NCI-H226 (cell line): ENCODE measurements at regions not wholly inside any gene's neighbourhood (a gene's known extent, or its start where the extent isn't known, plus 50 kb on each side); places are given as distances from the start of the nearest gene placed in this dataset.
"Not testable (repeated sequence)": the region's sequence is repeated elsewhere in the genome, so short reads cannot be mapped to it uniquely, and the experiment has no call there.

Experiments used
- DNase-seq: peaks from one replicate; pipeline ENCODE4 v3.0.0-alpha.2; 2015

DNA sequence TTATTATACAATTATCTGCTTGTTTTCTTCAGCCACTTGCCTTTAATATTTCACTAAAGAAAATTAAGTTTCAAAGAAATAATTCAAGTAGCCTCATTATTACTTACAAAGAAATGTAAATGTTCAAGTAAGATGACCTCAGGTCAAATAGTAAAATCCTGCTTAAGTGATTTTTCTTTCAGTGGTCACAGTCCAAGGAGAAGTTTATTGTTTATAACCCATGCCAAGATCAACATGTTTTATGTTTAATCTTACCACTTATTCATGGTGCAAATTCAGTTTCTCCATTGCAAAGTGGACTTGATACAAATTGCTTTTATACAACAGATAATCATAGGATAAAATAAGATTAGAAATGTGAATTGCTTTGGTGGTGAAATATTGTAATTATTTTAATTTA lies 370.2 kb upstream of the FLRT2 start:
- DNase-seq = no peak

DNA sequence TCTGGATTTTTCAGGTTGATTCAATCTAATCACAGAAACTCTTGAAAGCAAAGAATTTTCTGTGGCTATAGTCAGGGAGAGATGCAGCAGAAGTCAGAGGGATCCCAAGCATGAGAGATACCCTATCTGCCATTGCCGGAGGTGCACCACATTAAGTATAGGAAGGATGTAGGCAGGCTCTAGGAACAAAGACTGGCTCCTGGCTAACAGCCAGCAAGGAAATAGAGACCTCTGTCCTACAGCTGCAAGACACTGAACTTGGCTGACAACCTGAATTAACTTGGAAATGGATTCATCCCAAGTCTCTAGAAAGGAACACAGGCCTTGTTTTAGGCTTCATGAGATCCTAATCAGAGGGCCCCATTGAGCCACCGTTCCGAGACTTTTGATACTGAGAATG lies 364.9 kb upstream of the FLRT2 start:
- DNase-seq = no peak

DNA sequence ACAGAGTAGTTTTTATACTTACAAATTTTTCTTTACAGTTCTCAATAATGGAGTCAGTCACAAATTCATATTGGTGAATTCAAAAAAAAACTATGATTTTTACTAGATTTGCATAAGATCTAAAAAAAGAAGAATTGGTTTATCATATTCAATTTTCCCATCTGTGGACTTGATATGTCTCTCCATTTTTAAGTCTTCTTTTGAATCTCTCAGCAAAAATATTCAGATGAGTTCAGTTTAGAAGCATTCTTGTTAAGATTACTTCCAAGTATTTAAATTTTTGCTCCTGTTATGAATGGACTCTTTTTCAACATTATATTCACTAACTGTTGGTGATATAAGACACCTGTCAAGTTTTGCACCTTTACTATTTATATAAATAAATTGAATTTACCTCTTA lies 360.6 kb upstream of the FLRT2 start:
- DNase-seq = no peak

DNA sequence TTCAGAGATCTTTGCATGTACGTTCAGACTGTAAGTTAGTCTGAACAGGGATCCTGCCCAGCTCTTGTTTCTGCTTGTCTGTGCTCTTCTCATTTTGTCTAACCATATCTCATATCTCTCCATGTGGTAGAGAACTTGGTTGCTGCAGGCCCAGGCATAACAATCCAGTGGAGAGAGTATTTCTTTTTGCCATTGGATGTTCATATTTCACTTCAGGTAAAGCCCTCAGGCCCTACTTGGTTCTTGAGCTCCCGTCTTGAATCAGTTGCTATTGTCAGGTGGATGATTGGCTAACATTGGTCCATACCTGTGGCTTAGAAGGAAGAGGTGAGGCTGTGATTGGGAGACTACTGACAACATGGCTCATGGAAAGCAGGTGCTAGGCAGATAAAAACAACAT lies 357.7 kb upstream of the FLRT2 start:
- DNase-seq = no peak

DNA sequence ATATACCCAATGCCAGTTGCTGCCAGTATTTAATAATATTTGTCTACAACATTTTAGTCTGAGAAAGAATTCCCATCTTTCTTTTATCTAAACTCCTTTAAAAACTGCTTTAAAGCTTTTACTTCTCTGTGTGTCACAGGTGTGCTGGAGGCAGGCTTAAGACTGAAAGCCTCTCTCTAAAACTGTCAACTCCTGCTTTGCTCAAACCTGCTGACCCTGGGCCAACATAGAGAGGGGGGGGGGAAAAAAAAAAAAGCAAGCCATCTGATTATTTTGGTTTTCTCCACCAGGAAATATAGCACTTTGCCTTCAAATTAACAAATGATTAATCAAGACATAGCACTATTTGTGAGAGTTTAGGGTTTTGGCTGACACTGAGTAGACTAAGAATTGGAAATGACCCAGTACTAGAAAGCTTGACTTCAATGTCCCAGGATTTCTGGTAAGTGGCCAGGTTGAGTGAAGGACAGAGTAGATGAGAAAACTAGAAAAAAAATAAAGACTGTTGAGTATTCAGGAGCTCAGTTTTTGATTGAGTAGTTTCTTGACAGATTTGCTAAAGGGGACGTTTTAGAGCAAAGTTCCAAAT lies 357.0 kb upstream of the FLRT2 start:
- no peak for DNase-seq

DNA sequence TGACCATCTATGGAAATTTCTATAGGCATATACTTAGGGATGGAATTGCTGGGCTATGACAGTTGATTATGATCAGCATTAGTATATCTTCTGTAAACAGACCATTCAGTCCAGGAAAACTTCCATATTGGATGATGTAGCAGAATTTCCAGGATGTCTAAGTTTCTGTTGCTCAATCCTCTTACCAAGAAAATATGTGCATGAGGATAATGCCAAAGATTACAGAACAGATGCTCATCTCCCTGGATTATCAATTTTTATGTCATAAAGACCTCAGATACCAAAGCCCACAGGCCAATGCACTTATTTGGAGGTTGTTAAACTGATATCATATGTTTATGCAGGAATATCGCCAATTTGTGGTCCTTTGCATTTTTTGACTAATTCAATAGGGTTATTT lies 354.4 kb upstream of the FLRT2 start:
- DNase-seq = peak; percentile 52

DNA sequence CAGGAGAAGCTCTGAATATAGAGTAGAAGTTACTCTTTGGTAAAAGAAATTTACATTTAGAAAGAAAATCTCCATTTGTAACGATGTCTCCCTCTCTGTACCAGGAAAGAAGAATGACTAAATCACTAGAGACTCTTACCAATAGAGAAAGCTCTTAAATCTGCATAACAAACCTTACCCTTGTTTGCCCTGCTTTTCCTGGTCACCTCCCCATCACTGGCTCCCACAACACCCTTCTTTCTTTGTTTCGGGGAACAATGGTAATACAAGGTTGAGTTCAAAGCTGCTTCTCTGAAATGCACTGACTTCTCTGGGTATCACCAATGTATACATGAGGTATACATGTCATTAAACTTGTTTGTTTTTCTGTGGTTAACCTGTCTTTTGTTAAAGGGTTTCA lies 351.1 kb upstream of the FLRT2 start:
- DNase-seq = no peak

DNA sequence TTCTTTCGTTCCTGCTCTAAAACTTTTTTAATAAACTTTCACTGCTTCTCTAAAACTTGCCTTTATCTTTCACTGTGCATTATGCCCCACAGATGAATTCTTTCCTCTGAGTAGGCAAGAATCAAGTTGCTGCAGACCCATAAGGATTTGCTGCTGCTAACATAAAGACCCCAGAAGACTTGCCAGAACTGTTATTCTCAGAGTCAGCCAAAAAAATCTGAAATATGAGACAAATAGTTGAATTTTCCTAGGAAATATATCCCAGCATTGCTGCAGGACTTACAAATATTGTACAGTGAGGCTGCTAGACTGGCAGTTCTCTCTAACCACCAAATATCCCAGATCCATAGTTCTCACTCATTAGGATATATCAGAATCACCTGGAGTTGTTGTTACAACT lies 349.1 kb upstream of the FLRT2 start:
- DNase-seq = no peak

DNA sequence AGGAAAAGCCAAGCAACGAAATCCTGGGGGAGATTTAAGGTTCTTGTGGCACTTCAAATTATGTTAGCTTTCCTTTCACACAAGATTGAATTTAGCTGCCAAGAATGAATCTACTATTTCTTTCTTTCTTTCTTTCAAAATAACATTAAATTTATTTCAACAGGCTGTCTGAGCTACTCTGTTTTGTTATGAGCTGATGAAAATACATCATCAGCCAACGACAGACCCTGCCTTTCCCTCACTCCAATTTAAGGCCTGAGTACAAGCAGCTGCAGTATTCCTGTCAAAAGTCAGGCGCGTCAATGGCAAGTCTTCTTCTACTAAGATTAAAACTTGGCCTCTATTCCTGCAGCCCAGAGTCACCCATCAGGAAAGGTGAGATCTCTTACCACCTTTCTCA lies 347.7 kb upstream of the FLRT2 start:
- DNase-seq = no peak

DNA sequence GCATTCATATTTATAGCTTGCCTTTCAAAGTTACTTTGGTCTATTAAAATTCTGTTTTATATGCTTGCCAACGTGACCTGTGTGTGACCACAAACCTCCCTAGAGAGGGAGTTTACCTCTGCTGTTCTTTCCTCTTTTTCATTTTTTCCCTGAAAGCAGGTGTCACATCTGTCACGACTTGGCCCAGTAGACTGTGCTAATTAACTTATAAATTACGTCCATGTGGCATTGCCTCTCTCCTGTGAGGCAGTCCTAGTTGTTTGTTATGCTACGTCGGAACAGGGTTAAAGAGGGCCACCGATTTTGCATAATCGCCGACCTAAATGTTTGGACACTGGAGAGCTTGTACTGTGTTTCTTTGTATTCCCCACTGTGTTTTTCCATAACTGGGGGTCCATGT lies 343.9 kb upstream of the FLRT2 start:
- DNase-seq = no peak

DNA sequence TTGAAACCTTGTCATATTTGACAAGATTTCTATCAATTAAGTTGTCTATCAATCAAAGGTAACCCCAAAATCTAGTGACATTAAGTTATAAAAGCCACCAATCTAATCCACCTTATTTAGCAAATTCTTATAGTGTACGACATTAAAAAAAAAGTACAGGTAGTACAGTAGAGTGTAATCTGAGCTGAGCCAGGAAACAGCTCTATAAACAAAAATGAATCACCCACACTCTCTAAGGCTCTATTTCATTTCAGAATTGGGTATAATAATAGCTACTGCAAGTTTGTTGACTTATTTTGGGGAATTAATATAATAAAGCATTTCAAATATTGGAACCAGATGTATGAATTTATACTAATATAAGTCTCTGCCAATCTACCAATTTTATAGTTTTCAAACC lies 342.4 kb upstream of the FLRT2 start:
- no peak for DNase-seq

DNA sequence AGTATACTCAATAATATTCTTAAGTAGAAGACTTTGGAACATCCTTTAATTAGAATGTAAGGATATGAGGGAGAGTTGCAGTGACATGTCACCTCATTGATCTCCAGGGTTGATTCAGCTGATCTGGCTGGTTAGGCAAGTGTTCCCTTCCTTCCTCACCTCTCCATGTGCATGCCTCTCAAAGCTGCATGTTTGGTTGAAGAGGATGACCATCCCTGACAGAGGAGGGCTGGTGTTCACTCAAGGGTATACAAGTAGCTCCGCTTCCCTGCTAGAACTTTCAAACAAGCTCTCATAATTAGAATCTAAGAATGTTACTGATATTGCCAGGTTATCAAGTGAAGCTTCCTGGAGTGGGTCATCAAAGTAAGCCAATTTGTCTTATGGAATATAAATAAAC lies 341.1 kb upstream of the FLRT2 start:
- no peak for DNase-seq

DNA sequence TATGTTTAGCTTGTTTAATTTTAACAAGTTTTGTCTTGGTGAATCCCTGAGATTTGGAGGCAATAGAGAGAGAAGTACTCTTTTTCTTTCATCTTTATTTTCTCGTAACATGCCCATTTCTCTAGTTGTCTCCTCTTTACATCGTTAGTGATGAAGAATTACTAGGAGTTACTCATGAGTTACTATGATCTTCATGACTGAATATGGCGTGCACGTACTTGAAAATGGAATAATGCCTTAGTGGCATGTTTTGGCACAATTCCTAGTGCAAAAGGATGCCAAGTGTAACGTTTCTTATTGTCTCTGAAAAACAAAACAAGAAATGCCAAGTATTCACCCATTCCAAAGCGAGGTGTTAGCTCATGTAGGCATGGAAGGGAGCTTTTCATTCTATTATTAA lies 340.7 kb upstream of the FLRT2 start:
- DNase-seq = not testable (repeated sequence)

DNA sequence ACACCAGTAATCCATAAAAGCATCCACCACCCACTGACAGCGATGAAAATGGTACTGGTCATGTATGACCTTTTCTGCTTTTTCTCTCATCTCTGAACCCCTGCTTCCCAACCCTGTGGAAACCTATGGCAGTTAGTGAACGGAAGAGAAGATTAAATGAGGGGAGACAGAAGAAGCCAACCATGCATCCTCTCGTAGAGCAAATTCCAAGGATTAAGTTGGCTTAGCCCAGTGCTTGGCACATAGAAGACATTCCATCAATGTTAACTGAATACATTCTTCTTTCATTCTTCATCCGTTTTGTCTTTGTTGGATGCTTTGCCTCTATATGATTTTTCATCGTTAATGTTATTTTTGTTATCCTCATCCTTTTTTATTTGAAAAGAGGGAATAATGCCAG lies 339.7 kb upstream of the FLRT2 start:
- no peak for DNase-seq

DNA sequence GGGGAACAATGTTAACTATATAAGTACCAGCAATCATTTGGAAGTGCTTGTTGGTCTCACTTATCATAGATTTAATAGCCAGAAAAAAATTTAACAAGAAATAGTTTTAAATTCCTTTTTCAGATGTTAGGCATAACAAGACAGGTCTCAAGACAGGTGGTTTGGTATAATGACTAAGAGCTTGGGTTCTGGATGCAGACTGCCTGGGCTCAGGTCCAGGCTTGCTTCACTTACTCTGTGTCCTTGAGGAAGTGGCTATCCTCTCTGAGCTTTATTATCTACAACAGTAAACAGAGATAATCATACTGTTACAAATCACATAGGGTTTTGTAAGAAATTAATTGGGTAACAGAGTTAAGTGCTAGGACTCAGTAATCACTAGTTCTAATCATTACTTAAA lies 338.0 kb upstream of the FLRT2 start:
- peak; percentile 25 for DNase-seq

DNA sequence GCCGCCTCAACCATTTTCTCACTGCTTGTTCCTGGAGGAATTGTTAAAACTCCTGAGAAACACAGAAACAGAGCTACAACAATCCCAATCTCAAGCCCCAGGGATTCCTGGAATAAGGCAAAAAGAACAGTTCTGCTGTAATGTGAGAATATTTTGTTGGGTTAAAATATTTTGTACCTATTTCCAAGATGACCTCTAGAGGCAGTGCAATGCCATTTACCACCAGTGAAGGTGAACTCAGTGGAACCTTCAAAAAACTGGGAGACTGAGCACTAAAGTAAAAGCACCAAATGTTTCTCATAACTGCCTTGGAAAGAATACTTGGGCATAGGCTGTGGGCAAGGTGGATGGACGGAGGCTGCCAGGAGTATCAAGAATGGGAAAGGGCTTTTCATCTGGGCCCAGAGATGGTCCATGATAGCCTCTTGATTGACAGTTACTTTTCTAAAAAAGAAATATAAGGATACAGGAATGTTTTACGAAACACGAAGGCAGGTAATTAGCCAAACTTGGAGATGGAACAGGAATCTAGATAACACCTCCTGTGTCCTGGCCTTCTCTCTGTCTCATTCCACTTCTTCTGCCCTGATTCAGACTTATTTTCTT lies 334.0 kb upstream of the FLRT2 start:
- DNase-seq = no peak

DNA sequence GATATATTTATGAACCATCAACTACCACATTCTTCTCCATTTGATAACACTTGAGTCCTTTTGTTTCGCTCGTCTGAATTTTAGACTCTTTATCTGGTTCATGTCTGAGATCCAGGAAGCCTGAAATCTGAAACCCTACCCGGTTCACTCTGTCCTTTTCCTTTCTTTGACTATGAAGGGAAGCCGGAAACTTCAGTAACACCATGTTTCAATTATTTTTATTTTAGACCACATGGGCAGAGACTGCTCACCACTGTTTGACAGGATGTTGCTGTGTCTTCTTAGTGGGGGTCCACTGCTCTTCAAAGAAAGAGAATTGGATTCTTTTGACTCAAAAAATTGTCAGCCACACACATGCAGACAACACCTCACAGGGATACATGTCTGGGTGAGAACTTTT lies 331.9 kb upstream of the FLRT2 start:
- DNase-seq = no peak

DNA sequence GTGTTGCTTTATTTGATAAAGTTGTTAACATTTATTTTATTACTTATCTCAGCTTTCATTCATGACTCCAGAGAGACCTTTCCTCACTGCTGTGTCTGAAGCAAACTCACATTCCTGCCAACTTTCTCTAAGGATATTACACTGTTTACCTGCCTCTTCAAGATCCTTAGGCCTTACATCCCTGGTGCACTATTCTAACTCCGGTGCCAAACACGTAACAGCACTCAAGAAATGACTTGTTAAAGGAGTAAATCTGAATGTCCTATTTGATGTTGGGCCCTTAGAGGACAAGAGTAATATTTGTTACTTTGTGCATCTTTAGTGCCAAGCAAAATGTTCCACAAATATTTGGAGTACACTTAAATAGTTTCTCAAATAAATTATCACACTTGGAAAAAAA lies 324.1 kb upstream of the FLRT2 start:
- DNase-seq = no peak

DNA sequence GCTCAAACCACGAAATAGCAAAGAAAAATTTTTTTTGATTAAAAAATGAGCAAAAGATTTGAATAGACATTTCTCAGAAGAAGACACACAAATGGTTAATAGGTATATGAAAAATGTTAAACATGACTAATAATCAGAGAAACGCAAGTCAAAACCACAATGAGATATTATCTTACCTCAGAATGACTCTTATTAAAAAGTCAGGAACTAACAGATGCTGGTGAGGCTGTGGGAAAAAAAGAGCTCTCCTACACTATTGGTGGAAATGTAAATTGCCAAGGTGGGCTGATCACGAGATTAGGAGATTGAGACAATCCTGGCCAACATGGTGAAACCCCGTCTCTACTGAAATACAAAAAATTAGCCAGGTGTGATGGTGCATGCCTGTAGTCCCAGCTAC lies 315.5 kb upstream of the FLRT2 start:
- peak; percentile 83 for DNase-seq

DNA sequence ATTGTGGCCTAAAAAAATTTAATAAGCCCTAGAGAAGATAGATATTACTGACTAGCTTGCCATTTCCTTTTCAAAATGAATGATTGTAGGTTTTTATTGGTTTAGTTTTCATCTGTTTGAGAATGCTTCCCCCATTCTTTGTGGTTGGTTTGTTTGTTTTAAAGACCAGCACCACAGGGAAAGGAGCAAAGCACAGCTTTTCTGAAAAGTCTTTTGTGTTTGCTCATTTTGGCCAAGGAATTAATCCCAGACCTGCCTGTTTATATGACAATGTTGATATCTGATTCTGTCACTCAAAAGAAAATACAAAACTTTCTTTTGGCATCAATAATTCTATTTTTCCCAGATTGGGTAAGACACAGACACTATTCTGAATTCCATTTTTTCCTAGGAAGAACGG lies 312.5 kb upstream of the FLRT2 start:
- no peak for DNase-seq

DNA sequence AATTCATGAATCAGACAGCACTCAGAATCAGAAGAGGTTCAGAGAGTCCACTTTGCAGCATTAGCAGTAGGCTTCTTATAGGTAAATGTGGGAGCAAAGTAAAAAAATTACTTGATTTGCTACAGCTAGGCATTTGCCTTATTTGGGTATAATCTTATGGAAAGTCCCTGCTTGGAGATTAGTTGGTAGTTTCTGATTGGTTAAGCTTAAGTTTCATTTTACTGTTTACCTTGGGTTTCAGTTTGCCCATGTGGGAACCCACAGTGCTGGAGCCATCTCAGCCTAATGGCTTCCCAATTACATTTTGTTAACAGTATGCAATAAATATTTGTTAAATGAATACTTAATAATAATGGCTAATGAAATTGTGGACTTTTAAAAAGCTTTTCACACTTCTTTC lies 311.0 kb upstream of the FLRT2 start:
- no peak for DNase-seq

DNA sequence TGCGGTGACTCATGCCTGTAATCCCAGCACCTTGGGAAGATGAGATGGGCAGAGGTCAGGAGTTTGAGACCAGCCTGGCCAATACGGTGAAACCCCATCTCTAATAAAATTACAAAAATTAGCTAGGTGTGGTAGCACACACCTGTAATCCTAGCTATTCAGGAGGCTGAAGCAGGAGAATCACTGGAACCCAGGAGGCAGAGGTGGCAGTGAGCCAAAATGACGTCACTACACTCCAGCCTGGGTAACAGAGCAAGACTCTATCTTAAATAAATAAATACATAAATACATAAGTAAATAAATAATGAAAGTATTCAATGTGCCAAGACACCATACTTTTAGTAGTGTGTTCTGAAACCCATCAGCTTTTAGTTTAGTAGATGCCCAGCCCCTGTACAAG lies 308.1 kb upstream of the FLRT2 start:
- DNase-seq = no peak

DNA sequence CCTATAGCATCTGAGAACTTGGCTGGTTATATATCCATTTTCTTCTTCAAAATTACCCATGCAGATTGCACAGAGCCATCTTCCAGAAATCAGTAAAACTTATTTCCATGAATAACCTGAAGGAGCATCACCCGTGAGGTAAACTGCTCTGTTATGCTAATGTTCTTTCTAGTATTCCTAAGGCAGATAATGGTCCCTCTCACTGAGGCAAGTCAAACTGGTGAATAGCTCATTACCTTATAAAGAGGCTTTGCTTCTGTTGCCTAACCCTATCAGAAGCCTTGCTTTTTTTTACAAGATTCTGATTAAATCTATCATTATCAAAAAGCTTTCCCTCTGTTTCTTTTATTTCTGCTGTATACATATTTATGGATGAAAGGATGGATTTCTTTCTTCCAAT lies 307.6 kb upstream of the FLRT2 start:
- no peak for DNase-seq

DNA sequence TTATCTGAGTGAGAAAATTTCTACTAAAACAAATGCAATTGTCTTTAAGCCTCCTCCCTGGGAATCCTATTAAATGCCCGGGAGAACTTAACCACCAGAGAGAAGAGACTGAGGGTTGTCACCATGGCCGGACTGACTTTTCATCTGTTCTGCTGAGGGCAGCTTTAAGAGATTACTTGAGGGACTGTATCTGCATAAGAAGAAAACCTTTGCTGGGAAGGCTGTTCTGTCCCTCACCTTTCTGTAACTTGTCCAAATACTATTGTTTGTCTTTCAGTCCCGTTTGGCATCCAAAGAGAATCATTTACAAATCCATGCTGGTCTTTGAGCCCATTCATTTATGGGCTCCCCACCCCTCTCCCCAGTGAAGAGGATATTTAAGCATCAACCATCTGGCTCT lies 306.3 kb upstream of the FLRT2 start:
- no peak for DNase-seq

DNA sequence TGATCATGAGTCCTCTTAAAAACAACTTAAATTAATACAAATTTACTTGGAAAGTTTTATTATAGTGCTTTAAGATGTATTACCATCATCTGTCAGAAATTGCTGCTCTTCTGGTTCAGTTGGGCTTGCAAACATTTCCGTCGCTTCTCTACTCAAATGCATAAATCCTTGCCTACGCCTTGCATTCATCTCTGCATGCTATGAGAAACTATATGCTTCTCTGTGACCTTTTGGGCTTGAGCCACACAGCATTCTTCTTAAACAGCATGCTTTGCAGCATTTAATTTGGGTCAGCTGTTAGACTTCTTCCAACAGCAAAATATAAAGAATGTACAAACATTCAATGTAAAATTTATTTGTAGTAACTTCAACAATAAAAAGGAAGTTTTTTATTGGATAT lies 305.7 kb upstream of the FLRT2 start:
- DNase-seq = no peak

DNA sequence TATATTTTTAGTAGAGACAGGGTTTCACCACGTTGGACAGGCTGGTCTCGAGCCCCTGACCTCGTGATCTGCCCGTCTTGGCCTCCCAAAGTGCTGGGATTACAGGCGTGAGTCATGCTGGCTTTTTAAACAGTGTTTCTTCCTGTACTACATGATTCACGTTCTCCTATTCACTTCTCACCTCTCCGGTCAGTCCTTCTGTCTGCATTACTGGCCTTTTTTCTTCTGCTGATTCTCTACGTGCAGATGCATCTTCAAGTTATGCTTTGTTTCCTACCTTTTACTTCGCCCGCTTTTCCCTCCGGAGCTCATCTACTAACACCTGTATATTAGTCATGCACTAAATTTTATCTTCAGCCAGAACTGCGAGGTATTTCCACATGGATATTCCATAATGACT lies 296.2 kb upstream of the FLRT2 start:
- peak; percentile 89 for DNase-seq
